ENCODE measurements at regions not wholly inside any gene's neighbourhood (a gene's known extent, or its start where the extent isn't known, plus 50 kb on each side); places are given as distances from the start of the nearest gene placed in this dataset.
"Not testable (repeated sequence)": the region's sequence is repeated elsewhere in the genome, so short reads cannot be mapped to it uniquely, and the experiment has no call there.

GRCh38 chr2:82224301-82224940 lies 1919.9 kb upstream of the LRRTM1 start:
- H3K9ac ChIP-seq (ENCODE audit: low read depth in 2 of 2, low read length in 2 of 2), result no peak overlapping the region
- no peak for DNase-seq
- H3K36me3 ChIP-seq, result no peaks in the 10 kb centered on the region
- intact Hi-C loops (cut with DNase I), result no loop called here
- TF ChIP-seq CTCF (IDR thresholded peaks at IDR 0.05), result no peak
- no peak overlapping the region for H3K27ac ChIP-seq
- H3K4me3 ChIP-seq, result no peak overlapping the region
- H3K4me1 ChIP-seq, result no peaks in the 10 kb centered on the region
- no peaks in the 10 kb centered on the region for H3K27me3 ChIP-seq
- H3K9me3 ChIP-seq, result no peaks in the 10 kb centered on the region

- H3K27ac ChIP-seq, result no peak overlapping the region
- no peak for DNase-seq
- H3K9me3 ChIP-seq, result no peaks in the 10 kb centered on the region
- no peak for TF ChIP-seq CTCF (IDR thresholded peaks at IDR 0.05)
- no peak overlapping the region for H3K4me3 ChIP-seq
- H3K27me3 ChIP-seq, result no peaks in the 10 kb centered on the region
- no peaks in the 10 kb centered on the region for H3K4me1 ChIP-seq
- H3K9ac ChIP-seq (ENCODE audit: low read depth in 2 of 2, low read length in 2 of 2), result no peak overlapping the region
- intact Hi-C loops (cut with DNase I), result no loop called here
- H3K36me3 ChIP-seq, result no peaks in the 10 kb centered on the region
Measured at GRCh38 chr2:82215212-82215611, 1910.7 kb upstream of the LRRTM1 start.

- DNase-seq, result no peak
- H3K9me3 ChIP-seq, result no peaks in the 10 kb centered on the region
- H3K9ac ChIP-seq (ENCODE audit: low read depth in 2 of 2, low read length in 2 of 2), result no peak overlapping the region
- H3K4me3 ChIP-seq, result no peak overlapping the region
- intact Hi-C loops (cut with DNase I), result no loop called here
- no peaks in the 10 kb centered on the region for H3K4me1 ChIP-seq
- no peak overlapping the region for H3K27ac ChIP-seq
- TF ChIP-seq CTCF (IDR thresholded peaks at IDR 0.05), result no peak
- no peaks in the 10 kb centered on the region for H3K27me3 ChIP-seq
- H3K36me3 ChIP-seq, result no peaks in the 10 kb centered on the region
Measured at GRCh38 chr2:82199493-82199852, 1894.9 kb upstream of the LRRTM1 start.

GRCh38 chr2:82198809-82199492 lies 1894.4 kb upstream of the LRRTM1 start:
- Histone ChIP-seq H3K27me3 (no peaks in the 10 kb centered on the region), H3K27ac (no peak overlapping the region), H3K9ac (ENCODE audit: low read depth in 2 of 2, low read length in 2 of 2) (no peak overlapping the region), H3K4me3 (no peak overlapping the region), H3K36me3 (no peaks in the 10 kb centered on the region), H3K4me1 (no peaks in the 10 kb centered on the region), H3K9me3 (no peaks in the 10 kb centered on the region)
- TF ChIP-seq CTCF (IDR thresholded peaks at IDR 0.05), result no peak
- intact Hi-C loops (cut with DNase I), result no loop called here
- no peak for DNase-seq

GRCh38 chr2:82182270-82182669 lies 1877.7 kb upstream of the LRRTM1 start:
- no peaks in the 10 kb centered on the region for H3K36me3 ChIP-seq
- intact Hi-C loops (cut with DNase I), result no loop called here
- no peak for TF ChIP-seq CTCF (IDR thresholded peaks at IDR 0.05)
- DNase-seq, result no peak
- H3K9ac ChIP-seq (ENCODE audit: low read depth in 2 of 2, low read length in 2 of 2), result no peak overlapping the region
- H3K27me3 ChIP-seq, result no peaks in the 10 kb centered on the region
- no peaks in the 10 kb centered on the region for H3K9me3 ChIP-seq
- no peaks in the 10 kb centered on the region for H3K4me1 ChIP-seq
- no peak overlapping the region for H3K27ac ChIP-seq
- no peak overlapping the region for H3K4me3 ChIP-seq

- H3K4me3 ChIP-seq; DNase-seq; H3K9ac ChIP-seq (ENCODE audit: low read depth in 2 of 2, low read length in 2 of 2); H3K36me3 ChIP-seq; intact Hi-C loops (cut with DNase I); H3K9me3 ChIP-seq; H3K4me1 ChIP-seq; H3K27ac ChIP-seq; H3K27me3 ChIP-seq: not testable (repeated sequence)
Measured at GRCh38 chr2:82175210-82175609, 1870.7 kb upstream of the LRRTM1 start.
